Astrocyte (in vitro differentiated cells and primary cell): ENCODE measurements at regions not wholly inside any gene's neighbourhood (a gene's known extent, or its start where the extent isn't known, plus 50 kb on each side); places are given as distances from the start of the nearest gene placed in this dataset.

Experiments
- EZH2 ChIP-seq: IDR thresholded peaks from 2 replicates; pipeline ENCODE4 v1.6.1; 2012; ENCODE audit warnings: mild to moderate bottlenecking, low read length, inconsistent platforms; ENCODE audit not compliant: insufficient read depth
- TF ChIP-seq, protein P1 (sequence below): IDR thresholded peaks from 2 replicates; pipeline ENCODE4 v1.5.1; 2011; ENCODE audit warnings: low read depth, mild to moderate bottlenecking, inconsistent platforms, low read length, moderate library complexity; ENCODE audit not compliant: insufficient read depth

- TF ChIP-seq, protein P1, sequence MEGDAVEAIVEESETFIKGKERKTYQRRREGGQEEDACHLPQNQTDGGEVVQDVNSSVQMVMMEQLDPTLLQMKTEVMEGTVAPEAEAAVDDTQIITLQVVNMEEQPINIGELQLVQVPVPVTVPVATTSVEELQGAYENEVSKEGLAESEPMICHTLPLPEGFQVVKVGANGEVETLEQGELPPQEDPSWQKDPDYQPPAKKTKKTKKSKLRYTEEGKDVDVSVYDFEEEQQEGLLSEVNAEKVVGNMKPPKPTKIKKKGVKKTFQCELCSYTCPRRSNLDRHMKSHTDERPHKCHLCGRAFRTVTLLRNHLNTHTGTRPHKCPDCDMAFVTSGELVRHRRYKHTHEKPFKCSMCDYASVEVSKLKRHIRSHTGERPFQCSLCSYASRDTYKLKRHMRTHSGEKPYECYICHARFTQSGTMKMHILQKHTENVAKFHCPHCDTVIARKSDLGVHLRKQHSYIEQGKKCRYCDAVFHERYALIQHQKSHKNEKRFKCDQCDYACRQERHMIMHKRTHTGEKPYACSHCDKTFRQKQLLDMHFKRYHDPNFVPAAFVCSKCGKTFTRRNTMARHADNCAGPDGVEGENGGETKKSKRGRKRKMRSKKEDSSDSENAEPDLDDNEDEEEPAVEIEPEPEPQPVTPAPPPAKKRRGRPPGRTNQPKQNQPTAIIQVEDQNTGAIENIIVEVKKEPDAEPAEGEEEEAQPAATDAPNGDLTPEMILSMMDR, result no peak
- no peak for TF ChIP-seq EZH2
Measured at GRCh38 chr6:100132005-100132404, 138.0 kb upstream of the MCHR2 start.
